Endometrium (tissue), 2 donors: ENCODE measurements at regions not wholly inside any gene's neighbourhood (a gene's known extent, or its start where the extent isn't known, plus 50 kb on each side); places are given as distances from the start of the nearest gene placed in this dataset.

Source experiments
- FAIRE-seq: peaks from 2 replicates; lab custom pipeline; 2012; peaks lifted over from hg19 to GRCh38; lab: Jason Lieb, UNC
- donor health status: control.
- donor health status: control.

DNA sequence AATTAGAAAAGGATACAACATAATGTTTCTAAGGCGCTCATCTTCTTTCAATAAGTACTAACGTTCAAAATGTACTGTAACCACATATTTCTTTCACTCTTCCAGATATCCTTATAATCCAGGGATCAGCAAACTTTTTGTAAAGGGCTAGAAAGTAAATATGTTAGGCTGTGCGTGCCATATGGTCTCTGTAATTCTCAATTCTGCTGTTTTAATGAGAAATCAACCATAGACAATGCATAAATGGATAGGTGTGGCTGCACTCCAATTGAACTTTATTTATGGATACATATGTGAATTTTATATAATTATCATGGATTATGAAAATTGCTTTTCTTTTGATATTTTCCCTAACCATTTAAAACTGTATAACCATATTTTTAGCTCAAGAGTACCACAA, 459.4 kb downstream of the EPHA4 start:
- no peak for FAIRE-seq

DNA sequence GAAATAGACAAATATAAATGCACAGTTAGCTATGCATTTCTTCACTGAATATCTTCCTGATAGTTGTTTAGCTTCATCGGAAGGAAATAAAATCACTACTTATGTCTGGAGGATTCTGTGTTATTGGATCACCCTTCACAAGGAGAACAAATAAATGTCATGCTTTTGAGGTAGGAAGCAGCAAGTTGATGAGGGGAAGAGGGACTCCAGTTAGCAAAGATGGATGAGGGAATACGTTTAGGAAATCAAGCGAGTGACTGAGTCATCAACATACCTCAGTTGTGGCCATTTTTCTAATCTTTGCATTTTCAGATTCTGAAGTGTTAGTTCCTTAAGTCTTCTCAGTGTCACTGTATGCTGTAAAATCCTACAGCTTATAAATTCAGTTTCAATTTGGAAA, 456.2 kb downstream of the EPHA4 start:
- no peak for FAIRE-seq

DNA sequence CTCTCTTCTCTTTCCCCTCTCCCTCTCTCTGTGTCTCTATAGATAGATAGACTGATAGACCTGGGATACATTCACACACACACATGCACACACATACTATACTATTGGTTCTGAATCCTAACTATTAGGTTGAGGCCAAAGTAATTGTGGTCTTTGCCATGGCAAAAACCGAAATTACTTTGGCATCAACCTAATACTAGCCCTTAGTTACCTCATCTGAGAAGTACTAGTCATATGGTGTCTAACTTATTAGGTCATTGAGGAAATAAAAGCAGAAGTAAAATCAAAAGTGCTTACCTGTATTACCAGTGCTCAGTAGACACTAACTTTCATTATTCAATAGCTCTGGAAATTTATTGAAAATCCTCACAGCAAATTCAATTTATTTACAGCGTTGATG, 451.5 kb downstream of the EPHA4 start:
- no peak for FAIRE-seq

DNA sequence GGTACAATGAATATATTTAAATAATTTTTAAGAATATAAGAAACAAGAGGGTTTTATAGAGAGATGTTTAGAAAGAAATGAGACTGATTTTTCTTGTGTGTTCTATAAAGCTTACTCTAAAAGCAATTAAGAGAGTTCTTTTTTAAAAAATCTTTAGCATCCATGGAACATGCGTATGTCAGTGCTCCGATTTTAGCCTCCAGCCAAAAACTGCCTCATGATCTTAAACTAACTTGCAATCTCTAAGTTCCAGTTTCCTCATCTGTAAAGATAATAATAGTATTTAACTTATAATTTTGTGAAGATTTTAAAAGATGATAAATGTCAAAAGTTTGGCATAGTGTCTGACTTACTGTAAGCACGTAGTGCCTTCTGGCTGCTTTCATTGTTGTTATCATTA, 448.7 kb downstream of the EPHA4 start:
- no peak for FAIRE-seq

DNA sequence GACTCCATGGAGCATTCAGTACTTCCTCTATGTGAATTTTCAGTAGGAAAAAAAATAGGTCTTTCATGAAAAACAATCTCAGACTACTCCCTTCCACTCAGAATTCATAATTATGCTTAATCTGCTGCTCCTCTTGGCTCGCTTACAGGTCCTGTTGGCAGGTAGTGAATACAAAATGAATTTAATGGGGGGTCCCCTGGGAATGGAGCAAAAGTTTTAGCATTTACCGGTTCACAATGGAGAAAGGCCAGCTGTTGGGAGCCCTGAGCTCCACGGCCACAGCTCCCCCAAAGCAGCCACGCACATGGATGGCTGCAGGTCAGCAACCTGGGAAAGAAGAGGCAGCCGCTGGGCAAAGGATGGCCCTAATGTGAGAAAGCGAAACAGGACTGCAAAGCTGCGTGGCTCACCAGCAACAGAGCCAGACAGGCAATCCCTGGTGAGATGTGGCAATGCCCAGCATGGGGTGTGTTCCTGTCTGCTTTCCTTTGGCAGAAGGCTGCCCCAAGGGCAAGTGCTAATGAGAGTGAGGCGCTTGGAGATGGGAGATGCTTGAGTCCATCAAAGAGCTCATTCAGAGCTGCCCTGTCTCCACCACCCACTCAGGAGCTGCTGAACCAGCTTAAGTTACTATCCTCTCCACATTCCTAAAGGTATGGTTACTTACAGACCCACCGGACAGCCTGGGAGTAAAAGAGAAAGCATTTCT, 447.4 kb downstream of the EPHA4 start:
- FAIRE-seq = no peak

DNA sequence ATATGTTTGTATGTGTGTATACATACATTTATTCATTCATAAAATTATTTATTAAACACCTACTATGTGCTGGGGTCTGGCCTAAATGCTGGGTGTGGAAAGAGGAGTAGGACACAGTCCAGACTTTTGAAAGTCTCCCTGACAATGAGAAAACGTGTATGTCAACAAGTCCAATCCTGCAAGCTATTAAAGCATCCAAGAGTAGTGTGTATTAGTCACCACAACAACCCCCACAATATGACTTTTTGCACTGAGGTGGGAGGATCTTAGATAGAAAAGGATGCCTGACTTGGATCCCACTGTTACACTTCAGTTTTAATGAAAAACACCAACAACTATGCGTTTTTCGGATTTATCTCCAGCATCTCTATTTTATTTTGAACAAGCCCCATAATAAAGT, 446.4 kb downstream of the EPHA4 start:
- no peak for FAIRE-seq

DNA sequence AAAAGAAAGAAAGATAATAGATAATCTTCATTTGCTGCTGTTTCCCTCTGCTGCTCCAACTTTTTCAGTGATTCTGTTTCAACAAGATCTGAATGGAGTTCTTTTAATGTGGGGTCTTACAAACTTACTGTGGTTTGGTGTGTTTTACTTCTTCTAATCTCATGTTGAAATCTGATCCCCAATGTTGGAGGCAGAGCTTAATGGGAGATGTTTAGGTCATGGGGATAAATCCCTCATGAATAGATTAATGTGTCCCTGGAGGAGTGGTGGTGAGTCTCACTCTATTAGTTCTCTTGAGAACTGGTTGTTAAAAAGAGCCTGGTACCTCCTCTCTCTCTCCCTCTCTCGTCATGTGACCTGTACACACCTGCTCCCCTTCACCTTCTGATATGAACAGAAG, 442.4 kb downstream of the EPHA4 start:
- no peak for FAIRE-seq

DNA sequence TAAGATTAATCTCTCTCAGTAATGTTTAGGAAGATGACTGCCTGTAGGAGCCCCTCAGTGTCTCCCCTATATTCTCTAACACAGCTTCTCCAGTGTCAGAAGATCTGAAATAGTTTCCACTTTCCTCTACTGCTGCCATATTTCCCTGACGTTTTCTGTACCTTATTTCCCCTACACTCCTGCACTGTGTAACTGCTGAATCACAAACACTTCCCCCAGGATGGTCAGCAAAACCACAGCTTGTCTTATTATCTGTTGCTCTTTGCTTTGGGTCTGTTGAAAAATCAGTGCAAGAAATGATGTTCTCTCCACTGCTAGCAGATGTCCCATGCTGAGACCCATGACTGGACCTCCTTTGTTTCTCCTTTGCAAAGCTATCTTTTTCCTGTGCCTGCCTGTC, 441.7 kb downstream of the EPHA4 start:
- FAIRE-seq = no peak

DNA sequence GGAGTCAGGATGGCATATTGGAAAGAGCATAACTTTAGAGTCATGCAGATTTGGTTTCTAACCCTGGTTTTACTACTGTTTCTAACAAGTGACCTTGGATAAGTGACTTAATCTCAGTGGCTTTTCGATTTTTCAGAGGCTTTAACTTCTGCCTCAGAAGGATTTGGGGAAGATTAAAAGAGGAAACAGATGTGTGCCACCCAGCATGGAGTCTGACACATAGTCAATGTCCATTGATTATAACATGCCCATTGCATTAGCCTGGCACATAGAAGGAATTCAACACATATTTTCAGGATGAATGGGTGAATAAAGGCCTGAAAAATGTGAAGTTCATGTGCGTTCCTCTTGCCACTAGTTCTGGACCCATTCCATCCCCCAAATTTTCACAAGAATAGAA, 438.2 kb downstream of the EPHA4 start:
- no peak for FAIRE-seq

DNA sequence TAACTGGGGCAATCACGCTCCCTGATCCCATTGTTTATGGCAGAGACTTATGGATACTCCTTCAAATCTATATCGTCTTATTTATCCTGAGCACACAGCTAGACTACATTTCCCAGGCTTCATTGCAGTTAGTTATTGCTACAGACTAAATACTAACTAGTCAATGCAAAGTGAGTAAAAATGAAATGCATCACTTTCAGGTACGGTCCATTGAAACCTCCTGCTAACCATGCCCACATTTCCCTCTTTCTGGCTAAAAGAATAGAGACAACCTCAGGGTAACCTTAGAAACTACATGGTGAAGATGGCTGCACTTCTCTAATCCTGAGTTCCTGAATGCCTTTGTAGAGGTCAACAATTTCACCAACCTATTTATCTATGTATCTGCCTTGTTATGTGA, 437.4 kb downstream of the EPHA4 start:
- FAIRE-seq = no peak

DNA sequence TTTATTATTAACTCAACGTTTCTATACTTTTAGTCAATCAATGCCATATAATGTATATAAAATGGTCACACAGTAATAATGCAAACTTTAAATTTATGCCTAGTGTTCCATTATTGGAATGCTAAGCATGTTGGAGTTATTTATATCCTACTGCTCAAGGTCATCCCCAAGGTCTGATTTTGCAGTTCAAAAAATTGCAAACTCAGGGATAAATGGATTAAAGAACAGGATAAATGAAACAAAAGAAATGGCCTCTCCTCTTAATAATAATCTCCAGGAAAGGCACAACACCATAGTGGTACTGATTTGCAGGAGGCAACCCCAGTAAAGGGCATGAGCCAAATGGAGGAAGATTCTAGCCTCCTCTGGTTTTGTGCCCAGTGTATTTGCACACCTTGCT, 436.4 kb downstream of the EPHA4 start:
- FAIRE-seq = no peak

DNA sequence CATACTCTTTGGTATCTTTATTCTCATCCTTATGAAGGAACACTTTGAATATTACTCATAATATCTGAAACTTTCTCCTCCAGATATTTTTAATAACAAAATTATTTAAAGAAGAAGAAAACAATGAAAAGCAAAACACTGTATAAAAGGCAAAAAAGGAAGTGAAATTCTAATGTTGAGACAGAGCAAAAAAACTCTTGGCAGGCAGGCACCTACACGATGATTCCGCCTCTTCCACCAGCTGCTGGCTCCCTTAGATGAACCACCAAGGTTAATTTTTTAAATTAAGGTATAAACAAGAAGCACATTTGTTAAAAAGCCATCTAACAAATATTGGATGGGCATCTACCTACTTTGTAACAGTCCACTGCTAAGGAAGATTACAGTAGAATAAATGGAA, 434.7 kb downstream of the EPHA4 start:
- no peak for FAIRE-seq

DNA sequence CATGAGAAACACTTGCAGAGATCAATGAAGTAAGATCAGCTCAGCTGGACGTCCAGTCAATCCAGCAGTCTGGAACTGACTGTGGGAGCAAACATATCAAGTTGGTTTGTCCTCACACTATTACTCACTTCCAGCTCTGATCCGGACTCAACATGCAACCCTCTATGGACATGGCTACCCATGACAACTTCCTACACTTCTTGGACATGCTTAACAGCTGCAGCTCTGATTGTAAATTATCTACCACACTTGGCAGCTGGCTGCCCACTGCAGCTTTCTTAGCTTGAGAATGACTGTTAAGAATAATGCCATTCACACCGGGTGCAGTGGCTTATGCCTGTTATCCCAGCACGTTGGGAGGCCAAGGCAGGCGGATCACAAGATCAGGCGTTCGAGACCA, 429.8 kb downstream of the EPHA4 start:
- no peak for FAIRE-seq

DNA sequence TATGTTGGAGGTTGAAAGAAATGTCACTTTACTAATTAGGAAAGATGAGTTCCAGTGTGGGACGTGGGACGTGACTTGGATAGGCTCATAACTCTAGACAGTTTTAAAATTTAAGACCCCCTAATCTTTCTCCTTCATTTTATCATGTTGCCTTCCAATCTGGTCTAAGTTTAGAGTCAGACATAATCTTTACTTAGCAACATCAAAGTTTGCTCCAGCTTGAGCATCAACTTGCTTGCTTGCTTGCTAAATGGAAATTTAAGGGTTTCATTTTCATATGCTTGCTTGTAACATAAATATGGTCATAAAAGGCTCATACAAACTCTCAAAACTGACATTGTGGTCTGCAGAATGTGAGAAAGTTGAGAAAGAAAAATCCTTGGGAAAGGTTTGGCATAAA, 428.9 kb downstream of the EPHA4 start:
- no peak for FAIRE-seq

DNA sequence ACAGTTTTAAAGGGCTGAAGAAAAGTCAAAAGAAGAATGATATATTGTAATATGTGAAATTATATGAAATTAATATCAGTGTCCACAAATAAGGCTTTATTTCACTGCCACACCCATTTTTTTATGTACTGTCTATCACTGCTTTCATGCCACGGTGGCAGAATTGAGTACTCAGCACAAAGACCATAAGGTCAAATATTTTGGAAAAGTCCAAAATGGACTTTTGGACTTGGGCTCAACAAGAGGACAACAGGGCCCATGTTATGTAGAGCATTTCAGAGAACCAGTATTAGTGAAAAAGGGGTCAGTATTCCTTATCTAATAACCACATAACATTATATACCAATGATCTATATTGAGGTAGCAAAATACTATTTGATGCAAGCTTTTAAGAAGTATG, 427.2 kb downstream of the EPHA4 start:
- no peak for FAIRE-seq

DNA sequence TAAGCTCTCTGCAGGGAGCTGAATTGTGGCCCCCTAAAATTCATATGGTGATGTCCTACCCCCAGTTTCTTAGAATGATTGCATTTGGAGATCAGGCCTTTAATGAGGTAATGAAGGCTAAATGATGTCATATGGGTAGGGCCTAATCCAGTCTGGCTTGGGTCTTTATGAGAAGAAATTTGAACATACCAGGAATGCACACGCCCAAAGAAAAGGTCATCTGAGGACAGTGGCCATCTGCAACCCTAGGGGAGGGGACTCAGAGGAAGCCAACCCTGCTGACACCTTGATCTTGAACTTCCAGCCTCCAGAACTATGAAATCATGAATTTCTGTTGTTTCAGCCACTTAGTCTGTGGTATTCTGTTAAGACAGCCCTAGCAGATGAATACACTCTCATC, 426.7 kb downstream of the EPHA4 start:
- no peak for FAIRE-seq

DNA sequence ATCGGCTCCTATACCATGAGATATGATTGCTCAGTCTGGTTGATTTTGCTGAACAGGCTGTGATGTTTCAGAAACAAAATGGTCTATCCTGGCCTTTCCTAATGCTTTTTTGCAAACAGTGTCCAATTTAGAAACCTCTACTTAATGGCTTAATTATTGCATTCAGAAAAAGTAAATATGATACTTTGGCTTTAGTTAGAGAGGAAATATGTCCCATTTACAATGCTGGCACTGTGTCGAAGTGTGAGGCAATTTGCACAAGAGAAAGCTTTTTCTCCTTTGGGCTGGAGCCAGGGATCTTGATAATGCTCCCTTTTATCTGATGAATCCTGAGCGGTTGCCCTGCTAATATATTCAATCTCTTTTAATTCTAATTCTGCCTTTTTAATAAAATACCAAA, 418.9 kb downstream of the EPHA4 start:
- no peak for FAIRE-seq

DNA sequence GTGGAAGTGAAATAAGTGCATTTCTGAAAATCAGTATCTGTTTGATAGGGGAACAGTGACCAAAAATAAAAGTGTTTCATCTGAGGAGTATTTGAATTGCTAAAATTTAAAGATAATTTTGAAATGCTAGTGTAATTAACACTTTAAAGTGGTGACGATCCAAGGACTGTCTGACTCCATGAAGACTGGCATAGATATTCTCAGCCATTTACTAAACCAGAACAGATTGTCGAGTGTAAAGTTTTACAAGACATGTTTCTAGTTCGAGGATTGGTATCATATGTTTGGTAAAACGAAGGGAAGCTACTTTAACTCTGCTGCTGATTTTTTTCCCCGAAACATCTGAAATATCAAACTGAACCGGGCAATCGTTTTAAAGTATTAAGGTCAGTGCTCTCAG, 417.9 kb downstream of the EPHA4 start:
- FAIRE-seq = no peak

DNA sequence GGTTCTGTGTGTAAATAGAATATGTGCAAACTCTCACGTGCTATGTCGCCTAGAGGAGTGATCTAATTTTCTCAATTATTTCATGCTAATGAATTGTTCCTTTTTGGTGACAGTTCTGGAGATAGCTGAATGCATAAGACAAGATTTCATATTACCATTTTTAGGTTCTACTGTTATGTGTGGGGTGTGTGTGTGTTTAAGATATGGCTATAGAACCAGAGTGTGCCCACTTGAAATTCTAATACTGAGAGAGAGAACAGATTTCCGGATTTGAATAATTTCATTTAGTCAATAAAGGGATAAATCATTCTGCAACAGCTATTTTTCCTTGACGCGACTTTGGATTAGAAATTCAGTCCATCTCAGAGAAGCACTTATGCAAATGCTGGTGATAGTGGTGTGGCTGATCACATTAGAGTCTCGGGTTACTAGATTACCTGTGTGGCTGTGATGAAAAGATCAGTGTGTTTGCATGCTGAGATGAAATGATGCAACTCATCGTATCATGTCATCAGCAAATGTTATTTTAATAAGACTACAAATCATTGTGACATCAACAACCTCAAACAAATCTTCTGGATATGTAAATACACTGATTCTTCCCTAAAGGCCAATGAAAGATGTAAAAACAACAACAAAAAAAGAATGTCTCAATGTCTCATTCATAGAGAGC, 415.9 kb downstream of the EPHA4 start:
- FAIRE-seq = no peak

DNA sequence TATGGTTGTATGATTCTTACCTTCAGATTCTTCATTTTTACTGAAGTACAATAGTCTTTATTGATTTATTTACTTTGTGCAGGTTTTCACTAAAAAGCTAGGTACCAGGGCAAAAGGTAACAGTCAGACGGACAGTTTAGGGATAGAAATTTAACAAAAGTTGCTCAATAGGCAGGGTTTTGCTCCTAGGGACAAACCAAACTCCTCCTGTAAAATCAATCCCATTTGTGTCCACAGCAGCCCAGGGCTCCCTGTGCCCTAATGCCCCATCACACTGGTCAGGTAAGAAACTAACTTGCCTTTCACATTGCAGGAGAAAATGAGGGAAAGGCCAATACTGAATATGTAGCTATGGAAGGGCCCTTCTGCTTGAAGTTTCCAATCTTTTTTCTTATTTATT, 410.9 kb downstream of the EPHA4 start:
- no peak for FAIRE-seq

DNA sequence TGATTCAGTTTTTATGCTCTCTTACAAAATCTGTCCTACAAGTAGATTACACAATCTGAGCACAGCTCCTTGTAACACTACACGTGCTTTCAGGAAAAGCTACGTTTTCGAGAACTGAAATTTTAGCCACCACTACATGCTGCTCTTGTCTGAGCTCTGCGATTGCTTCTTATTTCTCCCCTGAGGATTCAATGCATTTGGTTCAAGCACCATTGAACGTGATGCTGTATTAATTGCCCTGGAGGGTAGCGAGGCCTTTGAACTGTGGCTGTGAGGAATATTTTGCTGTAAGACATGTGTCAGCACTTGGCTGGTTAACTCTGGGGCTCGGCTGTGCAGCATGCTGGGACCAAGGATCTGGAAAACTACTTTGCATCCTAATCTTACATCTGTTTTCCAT, 405.8 kb downstream of the EPHA4 start:
- FAIRE-seq = no peak

DNA sequence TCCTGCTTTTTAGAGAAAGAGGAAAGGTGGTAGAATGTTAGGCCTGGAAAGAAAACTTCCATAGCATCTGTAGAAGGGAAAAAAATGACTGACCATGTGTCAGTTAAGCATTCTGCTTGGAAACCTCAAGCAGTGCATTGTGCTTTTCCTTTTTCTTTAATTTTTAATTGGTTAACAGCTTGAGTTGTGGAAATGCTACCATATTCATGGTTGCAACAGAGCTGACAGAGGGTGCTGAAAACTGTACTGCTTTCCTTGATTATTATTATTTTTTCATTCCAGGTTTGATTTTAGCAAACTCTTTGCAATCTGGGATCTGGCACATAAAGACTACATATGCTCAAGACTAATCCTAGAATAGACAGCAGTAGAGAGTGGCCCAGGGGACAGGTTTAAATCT, 404.5 kb downstream of the EPHA4 start:
- FAIRE-seq = no peak

DNA sequence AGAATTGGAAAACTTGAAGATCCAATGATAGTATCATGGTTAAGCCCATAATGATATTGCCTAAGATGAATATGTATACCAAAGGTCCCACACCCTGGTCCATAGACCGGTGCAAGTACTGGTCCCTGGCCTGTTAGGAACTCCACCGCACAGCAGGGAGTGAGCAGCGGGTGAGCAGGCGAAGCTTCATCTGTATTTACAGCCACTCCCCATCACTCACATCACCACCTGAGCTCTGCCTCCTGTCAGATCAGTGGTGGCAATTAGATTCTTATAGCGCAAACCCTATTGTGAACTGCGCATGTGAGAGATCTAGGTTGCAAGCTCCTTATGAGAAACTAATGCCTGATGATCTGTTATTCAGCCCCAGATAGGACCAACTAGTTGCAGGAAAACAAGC, 402.4 kb downstream of the EPHA4 start:
- FAIRE-seq = no peak

DNA sequence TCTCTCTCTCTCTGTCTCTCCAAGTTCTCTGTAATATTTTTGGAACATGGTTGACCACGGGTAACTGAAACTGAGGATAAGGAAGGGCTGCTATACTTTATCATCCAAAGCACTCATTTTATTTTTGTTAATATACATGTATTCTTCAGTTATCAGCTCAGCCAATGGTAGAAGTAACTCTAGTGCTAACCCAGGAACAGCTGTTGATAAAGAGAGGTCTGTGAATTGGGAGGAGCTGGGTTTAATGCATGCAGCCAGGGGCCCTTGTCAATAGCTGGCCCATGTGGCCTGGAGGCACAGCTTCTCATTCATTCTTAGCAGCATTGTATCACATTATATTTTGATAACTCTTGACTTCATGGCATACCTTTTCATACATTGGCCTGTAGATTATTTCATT, 401.6 kb downstream of the EPHA4 start:
- no peak for FAIRE-seq
